ENCODE measurements at regions not wholly inside any gene's neighbourhood (a gene's known extent, or its start where the extent isn't known, plus 50 kb on each side); places are given as distances from the start of the nearest gene placed in this dataset.

- Histone ChIP-seq H2AK5ac (ENCODE audit: low read depth, low read length) (no peak overlapping the region), H3K4me3 (ENCODE audit: extremely low read depth in 1 of 4, insufficient read depth in 2 of 4, low read depth in 3 of 4, low read length in 4 of 4) (no peak overlapping the region), H4K8ac (ENCODE audit: extremely low read depth, insufficient read depth, low read length) (no peak overlapping the region), H4K5ac (ENCODE audit: insufficient read length, low read depth, low read length) (no peak overlapping the region), H2BK120ac (replicated peaks; ENCODE audit: low read depth, low read length) (no peak overlapping the region), H3K56ac (replicated peaks; ENCODE audit: insufficient read length, low read depth, low read length) (no peak overlapping the region), H2BK5ac (ENCODE audit: low read depth, low read length) (no peak overlapping the region), H2BK20ac (ENCODE audit: low read length) (no peak overlapping the region), H4K91ac (replicated peaks; ENCODE audit: insufficient read length, low read length) (no peak overlapping the region), H3K9ac (replicated peaks in 1 of 4; ENCODE audit: extremely low read depth in 1 of 4, low read depth in 3 of 4, low read length in 3 of 4) (no peak overlapping the region), H3K36me3 (ENCODE audit: control insufficient read depth in 2 of 4, insufficient read depth in 4 of 4, low read length in 3 of 4) (no peaks in the 10 kb centered on the region), H2BK15ac (ENCODE audit: low read length) (no peak overlapping the region), H3K79me1 (ENCODE audit: low read depth, low read length) (no peaks in the 10 kb centered on the region), H3K9me3 (ENCODE audit: insufficient read depth in 2 of 2, low read depth in 1 of 2, low read length in 1 of 2) (peaks cover 0 to 2% of the 10 kb centered on the region in 2 experiments; a peak in 1 of 4 replicates), H3K4me2 (ENCODE audit: insufficient read depth in 1 of 2, low read depth in 2 of 2, low read length in 2 of 2) (no peak overlapping the region), H3K23ac (ENCODE audit: insufficient read length) (no peak overlapping the region), H3K4ac (replicated peaks; ENCODE audit: insufficient read length, low read depth, low read length) (no peak overlapping the region), H2BK12ac (ENCODE audit: low read depth, low read length) (no peak overlapping the region), H3K14ac (ENCODE audit: insufficient read length) (no peak overlapping the region), H3K79me2 (ENCODE audit: control insufficient read depth in 1 of 2, insufficient read depth in 2 of 2, low read length in 2 of 2) (no peaks in the 10 kb centered on the region), H3K27ac (ENCODE audit: low read depth, low read length) (no peak overlapping the region), H3K4me1 (replicated peaks in 1 of 4; ENCODE audit: control insufficient read depth in 3 of 4, insufficient read depth in 4 of 4, low read length in 3 of 4) (no peaks in the 10 kb centered on the region), H3K27me3 (replicated peaks in 1 of 4; ENCODE audit: control insufficient read depth in 3 of 4, extremely low read depth in 1 of 4, insufficient read depth in 3 of 4, low read length in 3 of 4) (no peaks in the 10 kb centered on the region), H3K23me2 (ENCODE audit: low read depth, low read length) (no peaks in the 10 kb centered on the region), H3K18ac (ENCODE audit: extremely low read depth, low read length) (no peak overlapping the region), H4K20me1 (replicated peaks in 1 of 2; ENCODE audit: control insufficient read depth in 1 of 2, insufficient read depth in 2 of 2, low read length in 2 of 2) (no peaks in the 10 kb centered on the region), H2AFZ (ENCODE audit: low read length) (no peak overlapping the region)
- TF ChIP-seq CBX5 (IDR thresholded peaks at IDR 0.05; ENCODE audit: low read depth, low read length) (no peak), SP4 (IDR thresholded peaks at IDR 0.05; ENCODE audit: low read length) (no peak), JUN (IDR thresholded peaks at IDR 0.05; ENCODE audit: low read depth, low read length) (no peak), SP2 (IDR thresholded peaks at IDR 0.05; ENCODE audit: low read length) (no peak), E2F6 (IDR thresholded peaks at IDR 0.05) (no peak), CHD1 (IDR thresholded peaks at IDR 0.05; ENCODE audit: low read depth, low read length) (no peak), SRF (IDR thresholded peaks at IDR 0.05; ENCODE audit: low read depth, low read length) (no peak)
- ChIA-PET CTCF (ENCODE audit: partially characterized antibody) (no interaction called here), POLR2A (ENCODE audit: partially characterized antibody) (no interaction called here)
- DNase-seq (ENCODE audit: low read depth in 1 of 2, low spot score in 2 of 2): no peak
- no peak for FAIRE-seq
Observed at GRCh38 chr12:72742568-72742967, 470.4 kb downstream of the TRHDE start.

Data from H1 (cell line).